GM13976 (cell line): ENCODE measurements at regions not wholly inside any gene's neighbourhood (a gene's known extent, or its start where the extent isn't known, plus 50 kb on each side); places are given as distances from the start of the nearest gene placed in this dataset.

Experiments used
- DNase-seq: peaks from one replicate; pipeline ENCODE4 v3.0.0; 2012; ENCODE audit warnings: low spot score
- in situ Hi-C: fragments of 300-500 bp; cut with MboI; formaldehyde crosslinking; loops from one replicate; pipeline ENCODE4 v1.12.0; 2022; ENCODE audit warnings: low sequenced_read_pairs, mixed read lengths, inconsistent platforms; ENCODE audit not compliant: unreplicated experiment
- TF ChIP-seq, protein P1 (sequence below): IDR thresholded peaks from 2 replicates; pipeline ENCODE4 v1.5.1; 2012; ENCODE audit warnings: borderline replicate concordance, mild to moderate bottlenecking; ENCODE audit not compliant: insufficient read depth; ENCODE audit errors: extremely low read depth, missing control alignments, control extremely low read depth

DNA sequence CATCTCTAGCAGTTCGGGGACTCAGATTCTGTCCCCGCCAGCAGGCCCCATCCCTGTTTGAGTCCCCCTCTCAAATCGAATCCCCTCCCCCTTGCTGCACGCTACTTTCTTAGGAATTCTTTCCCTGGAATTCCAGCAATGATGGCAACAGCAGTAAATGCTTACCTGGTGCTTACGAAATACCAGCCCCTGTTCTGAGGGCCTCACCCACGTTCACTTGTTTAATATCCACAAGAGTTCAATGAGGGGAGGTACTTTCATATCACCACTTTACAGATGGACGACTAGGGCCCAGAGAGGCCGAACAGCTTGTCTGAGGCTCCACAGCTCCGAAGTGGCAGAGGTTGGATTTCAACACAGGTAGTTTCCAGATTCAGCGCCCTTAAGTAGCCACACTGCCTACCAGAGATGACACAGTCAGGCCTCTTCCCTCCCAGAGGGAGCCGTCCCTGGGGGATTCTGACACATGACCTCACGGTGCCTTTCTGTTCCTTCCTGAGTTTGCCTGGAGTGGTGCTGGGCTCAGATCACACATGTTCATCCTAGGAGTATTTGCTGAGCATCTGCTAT is 120.7 kb upstream of the GSE1 start:
- no peak for DNase-seq
- TF ChIP-seq, protein P1, sequence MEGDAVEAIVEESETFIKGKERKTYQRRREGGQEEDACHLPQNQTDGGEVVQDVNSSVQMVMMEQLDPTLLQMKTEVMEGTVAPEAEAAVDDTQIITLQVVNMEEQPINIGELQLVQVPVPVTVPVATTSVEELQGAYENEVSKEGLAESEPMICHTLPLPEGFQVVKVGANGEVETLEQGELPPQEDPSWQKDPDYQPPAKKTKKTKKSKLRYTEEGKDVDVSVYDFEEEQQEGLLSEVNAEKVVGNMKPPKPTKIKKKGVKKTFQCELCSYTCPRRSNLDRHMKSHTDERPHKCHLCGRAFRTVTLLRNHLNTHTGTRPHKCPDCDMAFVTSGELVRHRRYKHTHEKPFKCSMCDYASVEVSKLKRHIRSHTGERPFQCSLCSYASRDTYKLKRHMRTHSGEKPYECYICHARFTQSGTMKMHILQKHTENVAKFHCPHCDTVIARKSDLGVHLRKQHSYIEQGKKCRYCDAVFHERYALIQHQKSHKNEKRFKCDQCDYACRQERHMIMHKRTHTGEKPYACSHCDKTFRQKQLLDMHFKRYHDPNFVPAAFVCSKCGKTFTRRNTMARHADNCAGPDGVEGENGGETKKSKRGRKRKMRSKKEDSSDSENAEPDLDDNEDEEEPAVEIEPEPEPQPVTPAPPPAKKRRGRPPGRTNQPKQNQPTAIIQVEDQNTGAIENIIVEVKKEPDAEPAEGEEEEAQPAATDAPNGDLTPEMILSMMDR = no peak
- in situ Hi-C loops = loop anchor here (10.0 kb wide), 1 partner anchor 112 kb away; no protein-coding TSS in a partner anchor

DNA sequence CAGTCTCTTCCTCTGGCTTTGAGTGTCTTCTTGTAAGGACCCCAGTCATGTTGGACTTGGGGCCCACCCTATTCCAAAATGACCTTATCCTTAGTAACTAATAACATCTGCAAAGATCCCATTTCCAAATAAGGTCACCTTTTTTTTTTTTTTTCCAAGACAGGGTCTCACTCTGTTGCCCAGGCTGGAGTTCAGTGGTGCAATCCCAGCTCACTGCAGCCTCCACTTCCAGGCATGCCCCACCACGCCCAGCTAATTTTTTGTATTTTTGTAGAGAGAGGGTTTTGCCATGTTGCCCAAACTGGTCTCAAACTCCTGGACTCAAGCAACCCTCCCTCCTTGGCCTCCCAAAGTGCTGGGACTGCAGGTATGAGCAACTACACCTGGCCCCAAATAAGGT is 118.8 kb upstream of the GSE1 start:
- no peak for DNase-seq
- TF ChIP-seq, protein P1 = no peak
- in situ Hi-C loops = loop anchor here (10.0 kb wide), 1 partner anchor 110 kb away; no protein-coding TSS in a partner anchor

DNA sequence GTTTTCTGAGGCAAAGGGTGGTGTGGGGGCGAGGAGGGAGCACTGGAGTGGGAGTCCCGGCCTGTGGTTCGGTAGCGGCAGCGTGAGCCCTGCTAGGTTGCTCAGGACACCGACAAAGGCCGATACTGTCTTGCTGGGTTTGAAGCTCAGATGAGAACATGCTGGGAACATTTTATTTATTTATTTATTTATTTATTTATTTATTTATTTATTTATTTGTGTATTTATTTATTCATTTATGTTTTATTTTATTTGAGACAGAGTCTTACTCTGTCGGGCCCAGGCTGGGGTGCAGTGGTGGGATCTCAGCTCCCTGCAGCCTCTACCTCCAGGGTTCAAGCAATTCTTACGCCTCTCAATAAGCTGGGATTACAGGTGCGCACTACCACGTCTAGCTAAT is 117.9 kb upstream of the GSE1 start:
- in situ Hi-C loops = loop anchor here (10.0 kb wide), 1 partner anchor 110 kb away; no protein-coding TSS in a partner anchor
- TF ChIP-seq, protein P1 = no peak
- no peak for DNase-seq

DNA sequence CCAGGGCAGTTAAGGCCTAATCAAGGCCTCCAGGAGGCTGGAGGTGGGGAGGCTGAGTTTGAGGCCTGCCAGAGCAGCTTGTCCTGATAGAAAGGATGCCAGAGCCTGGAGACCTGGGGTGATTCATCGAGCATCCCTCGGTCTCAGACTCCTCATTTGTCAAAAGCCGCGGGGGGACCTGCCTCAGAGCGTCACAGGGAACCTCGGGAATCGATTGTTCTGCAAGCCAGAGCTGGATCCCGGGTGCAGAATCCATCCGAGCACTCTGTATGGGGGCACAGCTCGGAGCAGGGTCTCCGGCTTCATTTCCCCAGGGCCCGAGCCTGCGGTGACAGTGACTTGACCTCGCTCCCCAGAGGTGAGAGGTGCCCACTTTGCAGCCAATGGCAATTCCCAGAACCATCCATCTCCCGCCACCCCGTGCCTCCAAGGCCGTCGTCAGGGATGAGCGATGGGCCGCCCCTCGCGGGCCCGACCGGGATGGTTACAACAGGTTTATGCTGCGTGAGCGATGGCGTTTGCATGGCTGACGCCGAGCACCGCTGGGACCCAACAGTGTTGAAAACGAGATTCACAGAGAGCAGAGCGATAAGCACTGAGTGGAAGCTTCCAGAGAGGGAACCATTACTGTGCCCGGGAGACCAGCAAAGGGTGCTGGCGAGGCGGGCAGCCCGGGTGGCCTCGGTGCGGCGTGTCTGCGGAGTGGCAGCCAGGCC is 117.1 kb upstream of the GSE1 start:
- TF ChIP-seq, protein P1 = no peak
- DNase-seq = no peak
- in situ Hi-C loops = loop anchor here (10.0 kb wide), 1 partner anchor 109 kb away; no protein-coding TSS in a partner anchor

DNA sequence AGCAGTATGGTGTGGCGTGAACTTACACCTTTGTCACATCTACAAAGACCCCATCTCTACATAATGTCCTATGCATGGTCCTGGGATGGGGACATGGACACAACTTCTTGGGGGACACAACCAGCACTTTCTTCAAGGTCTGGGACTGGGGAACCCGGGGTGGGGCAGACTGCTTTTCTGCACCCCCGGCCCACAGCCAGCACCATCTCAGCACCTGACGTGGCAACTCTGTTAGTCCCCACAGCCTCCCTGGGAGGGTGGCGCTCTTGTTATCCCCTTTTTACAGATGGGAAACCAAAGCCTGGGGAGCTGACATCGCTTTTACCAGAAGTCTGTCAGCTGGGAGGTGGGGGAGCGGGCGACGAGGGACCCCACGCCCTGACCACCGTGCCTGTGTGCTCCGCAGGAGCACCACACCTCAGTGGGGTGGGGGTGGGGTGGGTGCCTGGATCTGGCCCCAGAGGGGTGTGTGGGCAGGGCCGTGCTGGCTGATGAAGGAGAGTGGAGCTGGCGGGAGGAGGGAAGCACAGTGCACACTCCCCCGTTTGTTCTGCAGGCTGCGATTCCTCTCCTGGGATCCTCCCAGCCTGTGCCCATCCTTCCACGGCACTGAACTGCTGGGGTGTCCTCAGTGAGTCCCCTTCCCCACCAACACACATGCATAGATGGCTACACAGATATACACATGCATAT is 115.4 kb upstream of the GSE1 start:
- TF ChIP-seq, protein P1 = no peak
- no peak for DNase-seq
- in situ Hi-C loops = loop anchor here (10.0 kb wide), 1 partner anchor 107 kb away; no protein-coding TSS in a partner anchor

DNA sequence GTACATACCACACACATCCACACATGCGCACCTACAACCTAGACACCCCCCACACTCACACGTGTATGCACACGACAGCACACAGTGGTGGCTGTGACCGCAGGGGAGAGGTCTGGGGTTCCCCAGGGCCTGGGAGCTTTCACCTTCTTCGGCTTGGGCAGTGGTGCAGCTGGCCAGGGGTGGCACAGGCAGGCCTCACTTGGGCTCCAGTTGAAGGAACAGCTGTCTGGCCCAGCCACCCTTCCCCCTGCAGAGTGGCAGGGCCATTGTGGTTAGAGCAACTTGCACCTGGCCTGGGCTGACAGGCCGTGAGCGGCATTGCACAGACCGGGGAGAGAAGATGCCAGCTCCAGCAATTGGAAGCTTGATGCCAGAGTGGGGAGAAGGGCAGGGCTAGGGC is 114.5 kb upstream of the GSE1 start:
- no peak for DNase-seq
- TF ChIP-seq, protein P1 = no peak
- in situ Hi-C loops = loop anchor here (10.0 kb wide), 1 partner anchor 106 kb away; no protein-coding TSS in a partner anchor
